ENCODE measurements at regions not wholly inside any gene's neighbourhood (a gene's known extent, or its start where the extent isn't known, plus 50 kb on each side); places are given as distances from the start of the nearest gene placed in this dataset.
A peak's percentile ranks its signal among the peaks of the same experiment; 100 is the strongest.

GRCh38 chr1:217090060-217090911 is 367.1 kb upstream of the ESRRG start:
- no peak for TF ChIP-seq POLR2A (IDR thresholded peaks at IDR 0.05)
- TF ChIP-seq, protein P1, sequence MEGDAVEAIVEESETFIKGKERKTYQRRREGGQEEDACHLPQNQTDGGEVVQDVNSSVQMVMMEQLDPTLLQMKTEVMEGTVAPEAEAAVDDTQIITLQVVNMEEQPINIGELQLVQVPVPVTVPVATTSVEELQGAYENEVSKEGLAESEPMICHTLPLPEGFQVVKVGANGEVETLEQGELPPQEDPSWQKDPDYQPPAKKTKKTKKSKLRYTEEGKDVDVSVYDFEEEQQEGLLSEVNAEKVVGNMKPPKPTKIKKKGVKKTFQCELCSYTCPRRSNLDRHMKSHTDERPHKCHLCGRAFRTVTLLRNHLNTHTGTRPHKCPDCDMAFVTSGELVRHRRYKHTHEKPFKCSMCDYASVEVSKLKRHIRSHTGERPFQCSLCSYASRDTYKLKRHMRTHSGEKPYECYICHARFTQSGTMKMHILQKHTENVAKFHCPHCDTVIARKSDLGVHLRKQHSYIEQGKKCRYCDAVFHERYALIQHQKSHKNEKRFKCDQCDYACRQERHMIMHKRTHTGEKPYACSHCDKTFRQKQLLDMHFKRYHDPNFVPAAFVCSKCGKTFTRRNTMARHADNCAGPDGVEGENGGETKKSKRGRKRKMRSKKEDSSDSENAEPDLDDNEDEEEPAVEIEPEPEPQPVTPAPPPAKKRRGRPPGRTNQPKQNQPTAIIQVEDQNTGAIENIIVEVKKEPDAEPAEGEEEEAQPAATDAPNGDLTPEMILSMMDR (IDR thresholded peaks at IDR 0.05), result no peak
- peak in 1 of 3 donors; percentile 53 for DNase-seq
- H3K27me3 ChIP-seq, result no peaks in the 10 kb centered on the region
- H3K27ac ChIP-seq, result peak overlapping the region in 2 of 4 donors; percentile 28 to 83
- no peaks in the 10 kb centered on the region for H3K36me3 ChIP-seq
- no peaks in the 10 kb centered on the region for H3K9me3 ChIP-seq
- H3K4me3 ChIP-seq, result peak overlapping the region in 3 of 4 donors; percentile 26 to 73 (median 63)
- peaks cover 0 to 31% (median 0%) of the 10 kb centered on the region in 4 donors for H3K4me1 ChIP-seq

DNA sequence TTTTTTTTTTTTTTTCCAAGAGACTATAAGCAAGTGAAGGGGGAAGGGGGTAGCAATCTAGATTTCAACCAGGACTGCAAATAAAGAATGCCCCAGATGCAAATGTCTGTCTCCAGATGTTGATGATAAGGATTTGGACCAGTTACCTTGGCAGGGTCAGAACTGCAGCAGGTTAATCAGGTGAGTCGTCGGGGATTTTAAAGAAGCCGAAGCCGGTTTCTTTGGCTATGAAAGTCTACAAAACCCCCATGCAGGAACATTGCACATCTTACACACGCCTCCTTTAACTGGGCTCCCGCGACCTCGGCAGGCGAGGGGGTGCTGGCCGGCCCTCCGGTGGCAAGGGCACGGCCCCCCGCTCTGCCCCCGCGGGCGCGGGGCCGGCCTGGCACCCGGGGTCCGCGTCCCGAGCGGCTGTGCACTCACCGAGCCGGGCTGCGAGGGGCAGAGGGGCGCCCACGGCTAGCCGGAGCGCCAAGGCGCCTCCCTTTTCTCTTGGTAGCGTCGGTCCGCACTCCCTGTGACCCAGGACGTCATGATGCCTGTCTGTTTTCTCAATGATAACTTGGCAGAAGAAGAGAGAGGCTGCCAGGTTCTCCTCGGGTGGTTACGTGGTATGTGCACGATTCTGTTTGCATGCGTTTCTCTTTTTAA is 366.3 kb upstream of the ESRRG start:
- H3K4me3 ChIP-seq, result peak overlapping the region; percentile 24 to 73 (median 44)
- H3K4me1 ChIP-seq, result peaks cover 0 to 31% (median 0%) of the 10 kb centered on the region in 4 donors
- TF ChIP-seq, protein P1 (IDR thresholded peaks at IDR 0.05), result no peak
- TF ChIP-seq POLR2A (IDR thresholded peaks at IDR 0.05), result peak; percentile 28 to 57
- no peaks in the 10 kb centered on the region for H3K9me3 ChIP-seq
- peak overlapping the region in 3 of 4 donors; percentile 45 to 83 (median 80) for H3K27ac ChIP-seq
- peak in 2 of 3 donors; percentile 57 to 74 for DNase-seq
- H3K36me3 ChIP-seq, result no peaks in the 10 kb centered on the region
- no peaks in the 10 kb centered on the region for H3K27me3 ChIP-seq

DNA sequence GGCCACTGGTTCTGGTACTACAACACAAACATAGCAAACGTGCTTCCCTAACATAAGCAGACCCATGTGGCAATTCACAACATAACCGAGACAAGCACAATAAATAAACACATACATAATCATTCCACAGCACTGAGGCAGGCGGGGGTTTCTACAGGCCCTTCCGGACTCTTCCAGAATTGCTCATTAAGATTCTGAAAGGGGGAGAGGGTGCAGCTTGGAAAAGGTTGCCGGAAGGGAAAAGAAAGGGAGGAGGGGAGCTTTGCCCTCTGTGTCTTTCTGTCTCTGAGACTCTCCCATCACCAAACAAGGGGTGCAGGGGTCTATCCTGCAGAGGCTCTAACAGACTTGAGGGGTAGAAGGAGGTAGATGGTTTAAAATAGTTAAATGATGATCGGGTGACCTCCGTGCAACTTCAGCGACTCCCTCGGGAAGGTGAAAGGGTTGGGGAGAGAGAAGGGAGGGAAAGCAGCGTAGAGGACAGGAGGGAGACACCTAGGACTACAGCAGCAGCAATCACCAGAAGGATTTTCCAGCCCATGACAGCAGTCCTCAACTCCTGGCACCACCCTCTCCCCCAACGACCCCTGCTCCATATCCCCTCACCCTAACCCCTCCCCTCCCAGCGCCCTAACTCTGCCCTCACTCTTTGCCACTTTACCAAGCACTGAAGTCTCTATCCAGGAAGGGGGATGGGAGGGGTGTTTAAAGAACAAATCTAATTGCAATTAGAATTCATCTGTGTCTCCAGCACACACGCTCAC is 365.5 kb upstream of the ESRRG start:
- H3K27me3 ChIP-seq, result no peaks in the 10 kb centered on the region
- H3K27ac ChIP-seq, result peak overlapping the region in 1 of 4 donors; percentile 83
- H3K4me1 ChIP-seq, result peaks cover 0 to 31% (median 0%) of the 10 kb centered on the region in 4 donors
- peak overlapping the region in 2 of 4 donors; percentile 63 to 73 for H3K4me3 ChIP-seq
- TF ChIP-seq, protein P1 (IDR thresholded peaks at IDR 0.05), result no peak
- TF ChIP-seq POLR2A (IDR thresholded peaks at IDR 0.05), result no peak
- no peaks in the 10 kb centered on the region for H3K9me3 ChIP-seq
- no peak for DNase-seq
- H3K36me3 ChIP-seq, result no peaks in the 10 kb centered on the region

DNA sequence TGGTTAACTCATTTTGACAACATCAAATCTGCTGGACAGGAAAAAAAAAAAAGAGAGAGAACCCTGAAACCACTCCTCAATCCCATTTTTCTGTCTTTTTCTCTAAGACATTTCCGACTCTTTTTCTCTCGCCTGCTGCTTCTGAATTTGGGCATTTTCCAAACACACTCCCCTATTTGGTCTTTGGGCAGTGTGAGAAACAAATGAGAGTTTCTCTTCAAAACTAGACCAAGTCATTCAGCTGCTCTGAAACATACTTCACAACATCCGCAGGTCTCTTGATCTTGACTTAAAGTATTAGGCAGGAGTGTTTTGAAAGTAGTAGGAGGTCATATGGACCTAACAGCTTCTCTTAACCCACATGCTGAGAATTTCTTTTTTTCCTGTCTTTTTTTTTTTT is 364.8 kb upstream of the ESRRG start:
- no peak for DNase-seq
- Histone ChIP-seq H3K27me3 (no peaks in the 10 kb centered on the region), H3K36me3 (no peaks in the 10 kb centered on the region), H3K4me1 (peaks cover 0 to 31% (median 0%) of the 10 kb centered on the region in 4 donors), H3K4me3 (no peak overlapping the region), H3K9me3 (no peaks in the 10 kb centered on the region), H3K27ac (no peak overlapping the region)
- no peak for TF ChIP-seq POLR2A (IDR thresholded peaks at IDR 0.05)
- TF ChIP-seq, protein P1 (IDR thresholded peaks at IDR 0.05), result no peak

DNA sequence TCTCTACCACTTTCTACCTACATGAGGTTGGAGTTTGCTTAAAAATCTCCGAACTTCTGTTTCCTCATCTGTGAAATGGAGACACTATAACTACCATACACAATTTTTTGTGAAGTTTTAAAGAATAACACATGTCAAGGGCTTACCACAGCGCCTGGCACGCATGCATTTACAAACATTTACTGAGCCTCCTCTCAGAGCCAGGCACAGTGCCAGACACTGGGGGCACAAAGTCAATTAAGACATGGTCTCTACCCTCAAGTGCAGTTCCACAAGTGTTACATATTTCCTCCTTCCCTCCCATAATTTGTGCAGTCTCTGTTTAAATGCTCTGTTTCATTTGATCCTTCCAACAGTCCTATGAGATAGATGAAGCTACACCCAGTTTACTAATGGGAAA is 356.4 kb upstream of the ESRRG start:
- Histone ChIP-seq H3K27ac (no peak overlapping the region), H3K36me3 (no peaks in the 10 kb centered on the region)
- no peak for TF ChIP-seq POLR2A (IDR thresholded peaks at IDR 0.05)
- TF ChIP-seq, protein P1 (IDR thresholded peaks at IDR 0.05), result no peak

More for the DNA sequence above, 356.4 kb upstream of the ESRRG start:
- Histone ChIP-seq H3K9me3 (no peaks in the 10 kb centered on the region), H3K4me1 (no peaks in the 10 kb centered on the region), H3K4me3 (no peak overlapping the region), H3K27me3 (no peaks in the 10 kb centered on the region)
- no peak for DNase-seq
